ENCODE measurements at regions not wholly inside any gene's neighbourhood (a gene's known extent, or its start where the extent isn't known, plus 50 kb on each side); places are given as distances from the start of the nearest gene placed in this dataset.

DNA sequence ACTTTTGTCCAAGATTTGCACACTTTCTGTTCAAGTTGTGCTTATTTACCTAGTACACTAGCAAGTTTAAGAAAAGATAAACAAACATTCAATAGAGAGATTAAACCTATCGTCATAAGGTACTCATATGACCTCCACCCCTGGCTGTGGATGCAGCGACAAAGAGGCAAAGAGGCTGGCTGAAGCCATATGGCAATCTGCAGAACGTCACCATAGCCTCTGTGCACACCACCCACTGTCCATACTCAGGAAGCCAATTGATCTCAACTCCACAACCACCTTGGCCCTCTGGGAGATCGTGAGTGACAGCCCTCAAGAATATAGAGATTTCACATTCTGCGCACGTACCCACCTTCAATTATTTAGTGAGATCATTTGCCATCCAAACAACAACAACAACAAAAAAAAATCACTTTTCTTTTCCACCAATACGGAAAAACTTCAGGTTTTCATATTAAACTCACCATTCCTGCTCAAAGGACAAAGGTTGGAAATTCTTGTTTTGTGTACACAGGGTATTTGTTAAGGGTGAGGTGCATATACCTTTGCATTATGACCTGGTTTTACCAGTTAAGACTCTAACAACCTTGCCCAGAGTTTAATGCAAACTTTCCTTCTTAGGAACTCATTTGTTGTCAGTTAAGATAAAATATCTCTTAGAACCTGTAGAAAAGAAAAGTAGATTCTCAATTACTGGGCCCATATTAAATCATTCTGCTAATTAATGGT lies 243.0 kb upstream of the FSTL5 start:
- TF ChIP-seq CTCF (IDR thresholded peaks at IDR 0.05), result no peak
- no peak for TF ChIP-seq POLR2AphosphoS5 (IDR thresholded peaks at IDR 0.05; ENCODE audit: low read depth, low read length)
- TF ChIP-seq TCF7L2 (IDR thresholded peaks at IDR 0.05; ENCODE audit: low read depth, low read length), result no peak

All from Panc1 (cell line).